Fibroblast of lung (primary cell): ENCODE measurements at regions not wholly inside any gene's neighbourhood (a gene's known extent, or its start where the extent isn't known, plus 50 kb on each side); places are given as distances from the start of the nearest gene placed in this dataset.

ENCODE experiments used
- DNase-seq, 2 donors: peaks; one replicate each; pipeline versions ENCODE4 v3.0.0 to v3.0.0-alpha.2; 2010; ENCODE audit warnings: low read depth in 2 of 2
- H2AFZ ChIP-seq: 2 replicates; pipeline ENCODE4 v1.5.1; 2012; ENCODE audit warnings: low read length, control low read depth, inconsistent platforms
- H3K27ac ChIP-seq: 2 replicates; pipeline ENCODE4 v1.5.1; 2011; ENCODE audit warnings: low read length, control low read depth; ENCODE audit not compliant: insufficient read depth
- H3K27me3 ChIP-seq: 2 replicates; pipeline ENCODE4 v1.5.1; 2011; ENCODE audit warnings: mild to moderate bottlenecking, low read length; ENCODE audit not compliant: control insufficient read depth, insufficient read depth
- H3K36me3 ChIP-seq: 2 replicates; pipeline ENCODE4 v1.5.1; 2011; ENCODE audit warnings: low read length; ENCODE audit not compliant: control insufficient read depth, insufficient read depth
- H3K4me1 ChIP-seq: 2 replicates; pipeline ENCODE4 v1.5.1; 2011; ENCODE audit warnings: low read length; ENCODE audit not compliant: control insufficient read depth, insufficient read depth; ENCODE audit errors: extremely low read depth
- H3K4me2 ChIP-seq: 2 replicates; pipeline ENCODE4 v1.5.1; 2011; ENCODE audit warnings: low read length, control low read depth; ENCODE audit not compliant: insufficient read depth; ENCODE audit errors: extremely low read depth
- H3K4me3 ChIP-seq, 4 experiments: fragments of 200-600 bp in 1 of 4; sonication (generic) in 1 of 4; replicated peaks in 1 of 4; 2 replicates each; pipeline ENCODE4 v1.5.1; 2011 to 2016; ENCODE audit warnings: low read length in 4 of 4, low read depth in 3 of 4, mild to moderate bottlenecking in 3 of 4, control low read depth in 2 of 4, inconsistent platforms in 1 of 4, mixed read lengths in 1 of 4; ENCODE audit not compliant: insufficient read depth in 1 of 4; ENCODE audit errors: control extremely low read depth in 1 of 4
- H3K79me2 ChIP-seq: 2 replicates; pipeline ENCODE4 v1.5.1; 2012; ENCODE audit warnings: mild to moderate bottlenecking, low read length, inconsistent platforms; ENCODE audit not compliant: control insufficient read depth, insufficient read depth
- H3K9ac ChIP-seq: 2 replicates; pipeline ENCODE4 v1.5.1; 2011; ENCODE audit warnings: mild to moderate bottlenecking, low read length, control low read depth; ENCODE audit not compliant: insufficient read depth
- H3K9me3 ChIP-seq: 2 replicates; pipeline ENCODE4 v1.5.1; 2012; ENCODE audit warnings: low read depth, low read length; ENCODE audit not compliant: control insufficient read depth, insufficient read depth
- H4K20me1 ChIP-seq: 2 replicates; pipeline ENCODE4 v1.5.1; 2011; ENCODE audit warnings: low read length; ENCODE audit not compliant: control insufficient read depth, insufficient read depth; ENCODE audit errors: extremely low read depth
- EZH2 ChIP-seq: IDR thresholded peaks from 2 replicates; pipeline ENCODE4 v1.5.1; 2012; ENCODE audit warnings: low read length, control low read depth, mild to moderate bottlenecking; ENCODE audit errors: missing control alignments
- TF ChIP-seq, protein P1 (sequence below), 2 donors: IDR thresholded peaks in 1 of 2; conservative IDR thresholded peaks in 1 of 2; 1 replicate in 1 of 2; 2 replicates in 1 of 2; pipeline ENCODE4 v1.5.1; 2011 to 2012; ENCODE audit warnings: low read length in 2 of 2, control low read depth in 1 of 2, inconsistent platforms in 1 of 2, low read depth in 1 of 2, mild to moderate bottlenecking in 1 of 2

GRCh38 chr14:49456589-49456988 lies 129.6 kb downstream of the RPS29 start:
- Histone ChIP-seq H3K9me3 (no peaks in the 10 kb centered on the region), H3K4me2 (no peak overlapping the region), H3K9ac (no peak overlapping the region), H4K20me1 (no peaks in the 10 kb centered on the region), H3K36me3 (no peaks in the 10 kb centered on the region), H2AFZ (no peak overlapping the region), H3K4me3 (no peak overlapping the region), H3K27me3 (peaks cover 5% of the 10 kb centered on the region), H3K27ac (no peak overlapping the region), H3K79me2 (no peaks in the 10 kb centered on the region), H3K4me1 (no peaks in the 10 kb centered on the region)
- DNase-seq, result no peak
- TF ChIP-seq, protein P1, sequence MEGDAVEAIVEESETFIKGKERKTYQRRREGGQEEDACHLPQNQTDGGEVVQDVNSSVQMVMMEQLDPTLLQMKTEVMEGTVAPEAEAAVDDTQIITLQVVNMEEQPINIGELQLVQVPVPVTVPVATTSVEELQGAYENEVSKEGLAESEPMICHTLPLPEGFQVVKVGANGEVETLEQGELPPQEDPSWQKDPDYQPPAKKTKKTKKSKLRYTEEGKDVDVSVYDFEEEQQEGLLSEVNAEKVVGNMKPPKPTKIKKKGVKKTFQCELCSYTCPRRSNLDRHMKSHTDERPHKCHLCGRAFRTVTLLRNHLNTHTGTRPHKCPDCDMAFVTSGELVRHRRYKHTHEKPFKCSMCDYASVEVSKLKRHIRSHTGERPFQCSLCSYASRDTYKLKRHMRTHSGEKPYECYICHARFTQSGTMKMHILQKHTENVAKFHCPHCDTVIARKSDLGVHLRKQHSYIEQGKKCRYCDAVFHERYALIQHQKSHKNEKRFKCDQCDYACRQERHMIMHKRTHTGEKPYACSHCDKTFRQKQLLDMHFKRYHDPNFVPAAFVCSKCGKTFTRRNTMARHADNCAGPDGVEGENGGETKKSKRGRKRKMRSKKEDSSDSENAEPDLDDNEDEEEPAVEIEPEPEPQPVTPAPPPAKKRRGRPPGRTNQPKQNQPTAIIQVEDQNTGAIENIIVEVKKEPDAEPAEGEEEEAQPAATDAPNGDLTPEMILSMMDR (conservative IDR thresholded peaks at IDR 0.05 in 1 of 2, IDR thresholded peaks at IDR 0.05 in 1 of 2; ENCODE audit: low read depth in 1 of 2, low read length in 2 of 2), result no peak
- TF ChIP-seq EZH2, result no peak

- DNase-seq, result no peak
- Histone ChIP-seq H2AFZ (no peak overlapping the region), H3K4me1 (no peaks in the 10 kb centered on the region), H3K9ac (no peak overlapping the region), H3K4me3 (no peak overlapping the region), H3K36me3 (no peaks in the 10 kb centered on the region), H3K27me3 (no peaks in the 10 kb centered on the region), H3K27ac (no peak overlapping the region), H3K9me3 (no peaks in the 10 kb centered on the region), H4K20me1 (no peaks in the 10 kb centered on the region), H3K4me2 (no peak overlapping the region), H3K79me2 (no peaks in the 10 kb centered on the region)
- TF ChIP-seq EZH2, result no peak
- TF ChIP-seq, protein P1 (conservative IDR thresholded peaks at IDR 0.05 in 1 of 2, IDR thresholded peaks at IDR 0.05 in 1 of 2; ENCODE audit: low read depth in 1 of 2, low read length in 2 of 2), result no peak
These were observed 134.2 kb downstream of the RPS29 start for GRCh38 chr14:49451938-49452337.

DNA sequence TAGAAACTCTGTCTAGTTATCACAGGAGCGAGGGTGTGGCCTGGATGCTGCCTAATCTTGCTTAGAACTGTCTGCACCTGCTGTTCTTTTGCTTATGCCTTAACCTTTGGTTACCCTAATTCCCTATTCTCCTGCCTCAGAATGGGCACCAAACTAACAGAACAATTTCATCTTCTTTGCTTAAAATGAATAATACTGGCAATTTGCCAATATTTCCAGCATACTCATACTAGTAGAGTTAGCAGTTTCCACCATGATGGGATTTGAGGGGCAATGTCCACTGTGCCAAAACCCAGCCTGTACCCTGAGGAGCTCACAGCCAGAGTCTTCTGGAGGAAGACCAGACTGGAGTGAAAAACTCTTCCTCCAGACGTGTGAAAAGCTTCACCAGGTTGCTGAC lies 136.4 kb downstream of the RPS29 start:
- TF ChIP-seq, protein P1 (conservative IDR thresholded peaks at IDR 0.05 in 1 of 2, IDR thresholded peaks at IDR 0.05 in 1 of 2; ENCODE audit: low read depth in 1 of 2, low read length in 2 of 2), result no peak
- no peak for TF ChIP-seq EZH2
- no peak overlapping the region for H3K4me3 ChIP-seq
- H3K4me1 ChIP-seq, result no peaks in the 10 kb centered on the region
- no peak overlapping the region for H3K9ac ChIP-seq
- H4K20me1 ChIP-seq, result no peaks in the 10 kb centered on the region
- H3K27me3 ChIP-seq, result no peaks in the 10 kb centered on the region
- no peak overlapping the region for H2AFZ ChIP-seq
- H3K9me3 ChIP-seq, result no peaks in the 10 kb centered on the region
- no peak overlapping the region for H3K4me2 ChIP-seq
- H3K36me3 ChIP-seq, result no peaks in the 10 kb centered on the region
- H3K79me2 ChIP-seq, result no peaks in the 10 kb centered on the region
- DNase-seq, result no peak
- no peak overlapping the region for H3K27ac ChIP-seq
